GM18517 (cell line): ENCODE measurements at regions not wholly inside any gene's neighbourhood (a gene's known extent, or its start where the extent isn't known, plus 50 kb on each side); places are given as distances from the start of the nearest gene placed in this dataset.
"Not testable (repeated sequence)": the region's sequence is repeated elsewhere in the genome, so short reads cannot be mapped to it uniquely, and the experiment has no call there.

Experiments
- ATAC-seq: cut with Tn5 transposase; IDR thresholded peaks from one replicate; pipeline ENCODE4 v1.9.1; 2021; ENCODE audit warnings: mild to moderate bottlenecking, moderate library complexity; ENCODE audit not compliant: unreplicated experiment

DNA sequence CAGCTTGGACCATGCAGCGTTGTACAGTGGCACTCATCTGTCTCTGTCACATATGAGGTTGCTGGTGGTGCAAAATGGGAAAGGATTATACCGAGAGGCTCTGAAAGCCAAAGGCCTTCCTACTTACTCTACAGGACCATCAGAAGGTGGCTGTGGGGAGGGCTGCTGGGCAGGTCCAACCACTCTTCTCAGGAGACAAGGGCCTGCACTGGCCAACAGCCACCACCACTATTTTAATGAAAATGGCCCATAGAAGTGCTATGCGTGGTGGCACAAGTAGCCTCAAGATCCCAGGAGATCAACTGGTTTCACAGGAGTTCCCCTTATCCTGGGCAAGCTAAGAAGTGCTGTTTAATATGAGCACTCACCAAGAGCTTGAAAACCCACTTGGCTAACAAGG, 52.3 kb downstream of the MRPL57 start:
- no peak for ATAC-seq

DNA sequence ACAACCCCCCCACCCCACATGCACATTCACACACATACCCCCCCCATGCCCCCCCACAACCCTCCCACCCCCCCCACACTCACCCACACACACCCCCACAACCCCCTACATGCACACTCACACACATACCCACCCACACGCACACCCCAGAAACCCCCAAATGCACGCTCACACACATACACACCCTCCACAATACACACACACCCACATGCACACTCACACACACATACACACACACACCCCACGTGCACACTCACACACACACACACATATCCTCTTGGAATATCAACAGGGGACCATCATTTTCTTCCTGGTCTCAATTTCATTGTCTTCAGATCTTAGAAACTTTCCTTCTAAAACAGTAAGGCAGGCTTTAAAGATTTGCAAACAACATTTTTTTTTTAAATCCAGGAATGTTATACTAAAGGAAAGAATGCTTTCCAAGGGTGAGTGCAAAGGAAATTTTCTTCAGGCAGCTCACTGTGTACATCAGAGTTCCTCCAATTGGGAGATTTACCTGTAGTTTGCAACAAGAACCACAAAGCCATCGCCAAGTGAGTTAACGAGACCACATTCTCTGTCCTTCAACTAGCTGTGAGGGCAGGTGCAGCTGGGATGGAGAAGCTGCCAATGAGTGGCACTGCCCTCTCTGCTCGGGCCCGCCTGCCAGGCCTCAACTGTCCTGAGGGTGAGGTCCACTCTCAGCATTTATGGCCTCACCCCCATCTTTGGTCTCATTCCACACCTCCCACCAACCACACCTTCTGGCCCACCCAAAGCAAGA, 53.0 kb downstream of the MRPL57 start:
- no peak for ATAC-seq

DNA sequence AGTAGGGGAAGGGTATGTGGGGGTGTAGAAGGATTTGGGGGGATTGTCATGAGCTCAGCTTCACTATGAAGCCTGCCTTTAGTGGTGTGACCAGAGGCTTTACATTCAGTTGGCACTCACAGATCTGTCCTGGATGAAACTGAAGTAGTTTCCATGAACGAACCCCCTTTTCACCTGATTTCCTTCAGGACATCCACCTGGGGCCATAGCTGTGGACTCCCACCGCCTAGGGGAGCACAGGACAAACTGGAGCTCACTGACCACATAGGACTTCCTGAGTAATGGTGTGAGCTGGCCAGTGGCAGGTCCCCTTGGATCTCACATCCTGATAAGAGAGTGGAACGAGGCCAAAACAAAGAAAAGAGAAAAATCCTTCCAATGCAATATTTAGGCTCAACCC, 54.1 kb downstream of the MRPL57 start:
- ATAC-seq, result no peak

DNA sequence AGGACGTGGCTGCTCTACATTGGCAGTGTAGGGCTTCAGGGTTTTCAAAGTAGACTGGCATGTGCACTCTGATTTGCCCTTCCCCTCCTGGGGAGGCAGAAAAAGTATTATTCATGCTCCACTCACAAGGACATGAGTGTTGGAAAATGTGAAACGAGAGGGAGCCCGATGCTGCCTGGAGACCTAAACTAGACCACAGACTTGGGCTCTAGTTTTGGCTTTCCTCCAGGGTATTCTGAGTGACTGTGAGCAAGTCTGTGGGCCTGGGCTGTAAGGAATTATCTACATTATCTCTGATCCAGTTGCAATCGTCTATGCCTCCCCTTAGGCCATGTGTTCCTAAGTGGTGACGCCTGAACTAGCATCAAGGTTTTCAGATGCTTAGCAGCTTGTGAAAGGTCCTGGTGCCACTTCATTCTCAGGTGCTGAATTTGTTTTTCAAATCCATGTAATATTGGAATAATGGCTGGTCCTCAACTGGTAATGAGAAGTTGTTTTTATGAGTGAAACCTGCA, 55.0 kb downstream of the MRPL57 start:
- no peak for ATAC-seq

DNA sequence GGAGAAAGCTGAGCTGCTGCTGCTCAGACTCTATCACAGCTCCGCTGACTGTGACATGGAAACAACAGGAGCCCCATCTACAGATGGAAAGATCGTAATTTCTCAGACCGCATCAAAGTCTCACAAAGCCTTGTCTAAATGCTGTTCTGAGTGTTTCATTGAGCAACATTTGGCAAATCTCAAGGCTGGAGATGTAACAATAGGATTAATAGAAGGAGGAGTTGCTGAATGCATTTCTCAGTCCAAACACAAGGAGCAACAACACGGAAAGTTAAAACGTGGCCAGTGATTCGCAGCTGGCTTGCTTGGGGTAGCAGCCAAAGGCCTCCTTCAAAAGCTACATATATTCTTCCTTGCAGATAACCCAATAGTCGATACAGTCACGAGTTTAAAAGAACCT, 55.7 kb downstream of the MRPL57 start:
- ATAC-seq, result no peak

DNA sequence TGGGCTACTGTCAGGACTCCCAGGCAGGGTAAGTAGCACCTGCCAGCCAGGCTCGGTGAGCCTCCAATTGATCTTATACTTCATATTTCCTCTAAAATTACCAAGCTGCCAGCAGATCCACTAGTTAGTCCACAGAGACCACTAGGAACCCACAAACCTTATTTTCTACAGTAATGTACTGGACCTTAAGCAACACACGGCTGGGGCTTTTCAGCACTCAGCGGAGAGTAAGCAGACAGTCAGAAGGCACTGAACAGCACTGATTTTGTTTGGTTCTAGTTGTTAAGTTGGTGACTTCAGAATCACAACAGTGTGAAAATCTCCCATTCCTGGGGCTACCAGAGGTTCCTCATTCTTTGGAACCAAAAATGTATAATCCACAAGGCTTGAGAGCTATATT, 56.1 kb downstream of the MRPL57 start:
- no peak for ATAC-seq

DNA sequence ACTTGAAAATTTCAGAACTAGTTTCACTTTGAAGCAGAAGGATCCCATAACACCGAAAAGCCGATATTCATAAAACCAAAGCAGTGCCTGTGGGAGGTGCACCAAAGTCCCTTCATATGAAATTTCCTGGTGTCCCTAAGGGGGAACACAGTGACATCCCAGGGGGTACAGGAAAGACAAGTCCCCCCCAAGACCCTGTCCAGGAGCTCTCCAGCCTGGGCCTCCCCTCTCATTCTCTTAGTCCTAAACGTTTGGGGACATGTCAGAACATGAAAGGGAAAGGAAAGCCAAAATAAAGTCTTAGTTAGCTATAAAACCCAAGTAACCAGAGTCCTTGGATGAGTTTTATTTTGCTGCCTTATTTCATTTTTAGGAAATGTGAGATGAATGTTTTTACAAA, 56.6 kb downstream of the MRPL57 start:
- ATAC-seq, result no peak

DNA sequence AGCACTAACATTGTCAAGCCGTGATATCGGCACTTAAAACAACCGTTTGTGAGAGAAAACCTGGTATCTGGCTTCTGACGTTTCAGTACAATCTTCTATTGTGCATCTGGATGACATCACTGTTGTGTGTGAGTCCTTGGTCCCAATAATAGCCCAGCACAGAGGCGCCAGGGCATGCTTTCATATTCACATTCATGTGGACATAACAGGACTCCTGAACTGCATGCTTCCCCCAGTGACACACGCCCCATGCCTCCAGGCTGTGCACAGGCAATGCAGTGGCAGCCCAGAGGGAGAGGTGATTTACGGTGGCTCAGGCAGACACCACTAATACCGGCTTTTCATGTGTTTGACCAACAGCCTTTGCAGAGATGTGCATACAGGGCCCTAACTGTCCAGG, 58.1 kb downstream of the MRPL57 start:
- ATAC-seq, result no peak

DNA sequence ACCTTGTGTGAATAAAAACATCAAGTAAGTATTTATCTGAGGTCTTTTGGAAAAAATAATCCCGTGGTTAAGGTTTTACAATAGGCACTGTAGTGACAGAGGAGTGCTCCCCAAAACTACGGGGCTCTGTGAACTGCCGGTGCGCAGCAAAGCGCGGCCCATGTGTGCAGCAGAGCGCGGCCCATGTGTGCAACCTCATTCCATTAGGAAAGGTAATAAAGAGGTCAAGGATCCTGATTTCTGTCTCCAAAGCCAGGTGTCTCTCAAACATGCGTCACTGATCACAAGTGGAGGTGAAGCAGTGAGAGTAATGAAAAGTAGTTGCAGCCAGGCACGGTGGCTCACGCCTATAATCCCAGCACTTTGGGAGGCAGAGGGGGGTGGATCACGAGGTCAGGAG, 58.7 kb downstream of the MRPL57 start:
- no peak for ATAC-seq

DNA sequence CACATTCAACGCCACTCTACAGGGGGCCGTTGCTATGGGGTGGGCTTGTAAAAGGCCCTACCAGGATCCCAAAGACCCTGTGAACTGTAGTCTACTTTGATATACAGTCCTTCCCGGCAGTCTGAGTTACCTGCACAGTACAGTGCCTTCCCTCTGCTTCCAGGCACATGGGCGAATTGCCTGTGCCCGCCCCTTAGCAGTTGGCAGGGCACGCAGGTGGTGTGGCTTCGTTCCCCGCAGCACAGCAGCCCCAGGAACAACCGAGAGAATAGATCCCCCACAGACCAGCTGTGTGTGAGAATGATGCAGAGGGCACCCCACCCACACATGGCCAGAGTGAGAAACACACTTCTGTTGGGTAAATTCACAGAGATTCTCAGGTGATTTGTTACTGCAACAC, 60.6 kb downstream of the MRPL57 start:
- ATAC-seq, result no peak

DNA sequence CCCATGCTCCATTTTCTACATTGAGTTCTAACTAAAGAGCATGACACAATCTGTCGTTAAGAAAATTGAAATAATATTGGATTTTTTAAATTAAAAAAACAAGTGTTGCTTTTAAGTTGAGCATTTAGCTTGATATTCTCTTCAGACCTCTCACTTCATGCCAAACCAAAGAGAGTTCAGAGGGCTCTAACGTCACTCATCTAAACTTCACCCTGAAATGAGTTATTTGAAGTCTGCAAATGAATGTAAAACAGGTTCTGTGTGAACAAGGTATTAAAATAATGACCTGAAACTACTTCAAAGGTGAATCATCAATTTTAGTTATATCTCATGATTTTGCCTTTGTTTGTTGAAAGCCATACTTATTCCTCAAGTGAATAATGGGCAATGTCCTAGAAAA, 61.8 kb downstream of the MRPL57 start:
- ATAC-seq, result no peak

DNA sequence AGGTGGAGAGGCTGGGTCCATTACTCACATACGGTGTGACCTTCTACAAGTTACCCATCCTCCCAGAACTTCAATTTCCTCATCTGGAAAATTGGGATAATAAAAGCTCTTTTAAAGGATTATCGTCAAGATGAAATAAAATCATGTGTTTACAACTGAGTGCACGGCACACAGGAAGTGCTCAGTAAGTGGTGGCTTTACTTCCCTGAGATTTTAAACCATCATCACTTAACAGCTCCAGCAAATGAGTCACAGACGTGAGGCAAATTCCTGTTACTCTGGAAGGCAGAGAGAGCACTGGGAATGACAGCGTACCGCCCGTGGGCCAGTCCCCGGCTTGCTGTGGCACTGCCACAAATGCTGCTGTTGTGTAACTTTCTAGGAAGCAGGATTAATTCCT, 64.1 kb downstream of the MRPL57 start:
- no peak for ATAC-seq

DNA sequence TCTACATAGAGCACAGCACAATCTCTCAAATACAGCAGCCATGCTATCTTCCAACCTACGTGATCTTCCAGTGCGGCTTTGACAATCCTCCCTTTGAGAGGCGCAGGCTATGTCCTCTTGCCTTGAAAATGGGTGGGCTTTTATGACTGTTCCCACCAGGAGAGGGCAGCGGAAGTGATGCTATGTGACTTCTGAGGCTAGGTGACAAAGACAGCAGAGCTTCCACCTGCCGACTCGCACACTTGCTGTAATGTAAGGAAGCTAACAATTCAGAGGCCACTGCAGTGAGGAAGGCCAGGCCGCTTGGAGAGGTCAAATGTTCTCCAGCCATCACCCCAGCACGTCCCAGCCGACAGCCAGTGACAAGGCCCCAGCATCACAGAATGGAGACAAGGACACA, 65.8 kb downstream of the MRPL57 start:
- no peak for ATAC-seq

DNA sequence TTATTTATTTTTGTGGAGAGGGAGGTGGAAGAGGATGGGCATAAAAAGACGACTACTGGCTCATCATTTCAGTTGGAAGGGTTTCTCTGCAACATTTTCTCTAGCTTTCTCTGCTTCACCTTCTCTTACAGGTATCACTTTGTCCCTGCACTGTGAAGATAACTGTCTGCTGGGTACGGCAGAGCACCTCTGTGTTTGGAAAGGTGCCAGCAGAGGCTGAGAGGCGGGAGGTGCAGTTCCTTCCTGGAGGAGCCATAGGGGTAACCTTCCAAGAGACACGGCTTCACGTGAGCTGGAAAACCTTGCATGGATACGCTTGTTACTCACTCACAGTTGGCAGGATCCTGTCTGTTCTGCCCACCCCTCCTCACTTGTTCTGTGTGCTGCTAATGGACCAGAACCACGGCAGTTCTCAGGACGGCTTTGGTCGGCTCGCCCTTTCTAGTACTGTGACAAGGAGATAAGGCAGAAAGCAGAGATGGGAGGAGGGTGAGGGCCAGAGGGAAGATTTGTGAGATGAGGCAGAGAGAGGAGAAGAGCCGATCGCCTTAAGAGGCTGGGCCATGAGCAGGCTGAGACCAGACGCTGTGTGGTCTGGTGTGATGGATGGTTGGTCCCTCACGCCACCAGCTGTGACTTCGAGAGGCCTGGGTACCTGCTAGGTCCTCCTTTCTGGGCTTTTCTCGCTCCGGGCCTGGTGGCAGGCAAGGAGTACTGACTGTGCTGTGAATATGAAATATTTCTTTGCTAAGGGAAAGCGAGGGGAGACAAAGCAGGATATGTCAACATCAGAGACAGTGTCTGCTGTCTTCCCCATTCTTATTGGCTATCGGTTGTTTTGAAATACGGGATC, 66.8 kb downstream of the MRPL57 start:
- no peak for ATAC-seq

DNA sequence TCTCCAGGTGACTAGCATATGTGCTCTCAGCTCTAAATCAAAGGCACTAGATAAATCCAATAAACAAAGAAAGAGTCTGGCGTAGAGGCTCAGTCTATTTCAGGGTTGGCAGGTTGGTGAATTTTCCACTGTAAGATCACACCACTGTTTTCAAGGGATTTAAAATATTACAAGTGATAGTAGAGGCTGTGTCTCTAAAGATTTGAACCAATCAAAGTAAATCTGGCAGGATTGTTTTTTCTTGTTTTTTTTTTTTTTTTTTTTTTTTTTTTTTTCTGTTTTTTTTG, 67.4 kb downstream of the MRPL57 start:
- ATAC-seq, result not testable (repeated sequence)

DNA sequence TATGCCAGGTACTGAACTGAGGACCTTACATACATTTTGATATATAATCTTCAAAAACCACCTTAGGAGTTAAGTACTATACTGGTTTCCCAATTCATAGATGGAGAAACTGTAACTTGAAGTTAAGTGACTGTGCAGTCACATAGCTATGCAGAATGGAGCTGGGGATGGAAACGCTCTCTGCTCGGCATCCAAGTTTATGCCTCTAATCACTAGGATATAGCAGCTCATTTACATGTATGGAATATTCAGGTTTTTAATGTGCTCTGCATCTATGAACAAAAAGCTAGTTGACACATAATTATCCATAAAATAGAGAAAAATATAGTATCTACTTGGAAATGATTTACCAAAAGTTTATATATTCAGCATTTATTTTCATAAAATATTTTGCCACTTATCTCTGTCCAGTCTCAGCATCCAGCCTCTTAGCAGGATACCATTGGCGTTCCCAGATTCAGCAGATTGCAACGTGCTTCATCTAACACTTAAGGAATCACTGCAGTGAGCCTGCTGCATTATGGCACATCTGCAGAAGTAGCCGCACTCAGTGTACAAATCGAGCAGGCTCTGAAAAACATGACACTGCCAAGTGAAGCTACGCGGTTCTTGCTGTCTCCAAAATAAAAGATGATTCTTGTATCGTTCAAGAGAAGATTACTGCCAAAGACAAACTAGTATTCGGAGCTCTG, 70.4 kb downstream of the MRPL57 start:
- no peak for ATAC-seq

DNA sequence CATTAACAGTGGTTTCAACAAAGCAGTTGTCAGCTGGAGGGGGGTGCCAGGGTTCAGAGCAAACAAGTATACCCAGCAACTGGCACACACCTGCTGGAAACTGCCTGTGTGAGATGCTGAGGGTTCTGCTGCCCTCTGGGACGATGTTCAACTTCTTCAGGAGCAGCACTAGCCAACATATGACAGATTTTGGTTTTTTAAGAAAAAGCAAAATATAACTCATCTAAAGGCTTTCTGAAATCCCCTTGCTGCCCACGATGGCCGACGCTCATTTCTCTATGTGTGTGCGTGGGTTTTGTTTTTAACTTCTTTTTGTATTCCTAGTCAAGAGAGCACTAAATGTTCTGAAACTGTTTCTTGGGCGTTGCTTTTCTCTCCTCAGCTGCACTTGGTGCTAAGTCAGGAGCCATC, 79.9 kb downstream of the MRPL57 start:
- no peak for ATAC-seq

DNA sequence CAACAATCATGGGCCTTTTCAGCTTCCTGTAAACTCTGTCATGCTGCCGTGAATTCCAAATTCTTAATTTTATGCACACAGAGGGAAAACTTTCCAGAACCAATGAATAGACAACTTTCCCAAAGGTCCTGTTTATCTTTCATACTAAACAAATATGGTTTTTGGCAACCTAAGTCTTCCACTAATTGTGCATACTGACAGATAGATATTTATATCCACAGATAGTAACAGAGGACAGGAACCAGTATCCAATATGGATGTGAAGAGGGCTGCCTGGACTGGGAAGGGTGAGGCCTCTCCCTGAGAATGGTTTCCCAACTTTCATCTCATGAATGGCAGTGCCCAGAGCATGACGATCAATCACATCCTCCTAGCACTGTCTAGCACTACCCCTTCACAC, 80.4 kb downstream of the MRPL57 start:
- no peak for ATAC-seq

DNA sequence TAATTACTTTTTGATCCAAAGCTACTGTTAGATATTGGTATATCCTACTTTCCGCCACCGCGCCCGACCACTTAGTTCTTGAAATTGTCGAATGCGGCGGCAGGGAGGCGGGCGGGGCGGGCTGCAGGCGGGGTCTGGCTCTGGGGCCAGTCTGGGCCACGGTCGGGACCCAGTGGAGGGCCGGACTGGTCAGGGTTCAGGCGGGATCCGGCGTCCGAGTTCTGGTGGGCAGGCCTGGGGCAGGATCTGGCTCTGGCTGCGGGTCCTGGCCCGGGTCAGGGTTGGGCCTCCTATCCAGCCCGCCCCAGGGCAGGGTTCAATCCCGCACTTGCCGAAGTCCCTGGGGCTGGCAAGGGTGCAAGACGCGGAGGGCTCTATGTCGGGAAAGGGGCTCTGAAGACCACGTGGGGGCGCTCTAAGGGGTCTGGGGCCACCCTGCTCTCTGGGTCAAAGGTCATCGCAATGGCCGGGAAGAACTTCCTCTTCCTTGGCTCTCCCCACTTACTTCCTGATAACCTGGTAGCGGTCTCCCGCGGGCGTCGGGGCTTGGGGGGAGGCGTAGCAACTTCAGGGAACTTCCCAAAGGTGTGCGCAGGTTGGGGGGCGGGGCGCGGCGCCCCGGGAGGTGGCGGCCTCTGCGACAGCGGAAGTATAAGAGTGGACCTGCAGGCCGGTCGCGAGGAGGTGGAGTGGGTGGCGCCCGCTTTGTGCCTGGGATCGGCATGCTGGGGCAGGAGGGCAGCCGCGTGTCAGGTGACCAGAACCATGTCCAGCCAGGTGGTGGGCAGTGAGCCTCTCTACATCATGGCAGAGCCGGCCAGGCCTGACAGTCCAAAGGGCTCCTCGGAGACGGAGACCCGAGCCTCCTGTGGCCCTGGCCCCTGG, 83.4 kb downstream of the MRPL57 start:
- no peak for ATAC-seq

DNA sequence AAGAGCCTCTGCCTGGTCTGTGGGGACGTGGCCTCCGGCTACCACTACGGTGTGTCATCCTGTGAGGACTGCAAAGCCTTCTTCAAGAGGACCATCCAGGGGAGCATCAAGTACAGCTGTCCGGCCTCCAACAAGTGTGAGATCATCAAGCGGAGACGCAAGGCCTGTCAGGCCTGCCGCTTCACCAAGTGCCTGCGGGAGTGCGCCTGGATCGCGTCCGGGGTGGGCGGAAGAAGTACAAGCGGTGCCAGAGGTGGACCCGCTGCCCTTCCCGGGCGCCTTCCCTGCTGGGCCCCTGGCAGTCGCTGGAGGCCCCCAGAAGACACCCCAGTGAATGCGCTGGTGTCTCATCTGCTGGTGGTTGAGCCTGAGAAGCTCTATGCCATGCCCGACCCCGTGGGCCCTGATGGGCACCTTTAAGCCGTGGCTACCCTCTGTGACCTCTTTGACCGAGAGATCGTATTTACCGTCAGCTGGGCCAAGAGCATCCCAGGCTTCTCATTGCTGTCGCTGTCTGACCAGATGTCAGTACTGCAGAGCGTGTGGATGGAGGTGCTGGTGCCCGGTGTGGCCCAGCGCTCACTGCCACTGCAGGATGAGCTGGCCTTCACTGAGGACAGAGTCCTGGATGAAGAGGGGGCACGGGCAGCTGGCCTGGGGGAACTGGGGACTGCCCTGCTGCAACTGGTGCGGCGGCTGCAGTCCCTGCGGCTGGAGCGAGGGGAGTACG, 84.3 kb downstream of the MRPL57 start:
- ATAC-seq, result not testable (repeated sequence)
